Keratinocyte (primary cell): ENCODE measurements at regions not wholly inside any gene's neighbourhood (a gene's known extent, or its start where the extent isn't known, plus 50 kb on each side); places are given as distances from the start of the nearest gene placed in this dataset.
"Not testable (repeated sequence)": the region's sequence is repeated elsewhere in the genome, so short reads cannot be mapped to it uniquely, and the experiment has no call there.

Source experiments
- DNase-seq: peaks from one replicate; pipeline ENCODE4 v3.0.0-alpha.2; 2011; ENCODE audit warnings: low read depth, missing footprints, low spot score
- FAIRE-seq: peaks from 2 replicates; lab custom pipeline; 2011; peaks lifted over from hg19 to GRCh38; lab: Jason Lieb, UNC
- H2AFZ ChIP-seq: 2 replicates; pipeline ENCODE4 v1.6.0; 2012; ENCODE audit warnings: low read length, control low read depth, inconsistent platforms; ENCODE audit not compliant: control insufficient read depth
- H3K27ac ChIP-seq: 2 replicates; pipeline ENCODE4 v1.5.1; 2011; ENCODE audit warnings: low read length; ENCODE audit not compliant: control insufficient read depth, insufficient read depth
- H3K27me3 ChIP-seq: 3 replicates; pipeline ENCODE4 v1.6.0; 2011; ENCODE audit warnings: low read length; ENCODE audit not compliant: control insufficient read depth, insufficient read depth; ENCODE audit errors: extremely low read depth
- H3K36me3 ChIP-seq, 2 experiments: 2 replicates in 1 of 2; 3 replicates in 1 of 2; pipeline ENCODE4 v1.5.1; 2011; ENCODE audit warnings: low read length in 2 of 2, mild to moderate bottlenecking in 1 of 2; ENCODE audit not compliant: control insufficient read depth in 2 of 2, insufficient read depth in 2 of 2; ENCODE audit errors: extremely low read depth in 1 of 2
- H3K4me1 ChIP-seq: 3 replicates; pipeline ENCODE4 v1.5.1; 2011; ENCODE audit warnings: low read length; ENCODE audit not compliant: control insufficient read depth, insufficient read depth; ENCODE audit errors: extremely low read depth
- H3K4me2 ChIP-seq: 3 replicates; pipeline ENCODE4 v1.6.0; 2011; ENCODE audit warnings: low read depth, low read length; ENCODE audit not compliant: control insufficient read depth, insufficient read depth; ENCODE audit errors: extremely low read depth
- H3K4me3 ChIP-seq, 3 experiments: fragments of 200-600 bp in 1 of 3; sonication (generic) in 1 of 3; 2 replicates in 2 of 3; 3 replicates in 1 of 3; pipeline ENCODE4 v1.5.1; 2011 to 2016; ENCODE audit warnings: low read length in 3 of 3, mild to moderate bottlenecking in 3 of 3, control low read depth in 2 of 3, inconsistent platforms in 1 of 3, low read depth in 1 of 3, mixed read lengths in 1 of 3, mixed run types in 1 of 3, moderate library complexity in 1 of 3; ENCODE audit not compliant: control insufficient read depth in 2 of 3, insufficient read depth in 2 of 3; ENCODE audit errors: extremely low read depth in 1 of 3
- H3K79me2 ChIP-seq: 2 replicates; pipeline ENCODE4 v1.6.0; 2012; ENCODE audit warnings: low read length; ENCODE audit not compliant: control insufficient read depth, insufficient read depth
- H3K9ac ChIP-seq: 3 replicates; pipeline ENCODE4 v1.6.0; 2011; ENCODE audit warnings: low read length; ENCODE audit not compliant: control insufficient read depth, insufficient read depth; ENCODE audit errors: extremely low read depth
- H3K9me1 ChIP-seq: 3 replicates; pipeline ENCODE4 v1.6.0; 2011; ENCODE audit warnings: low read length; ENCODE audit not compliant: control insufficient read depth, insufficient read depth; ENCODE audit errors: extremely low read depth
- H3K9me3 ChIP-seq: 2 replicates; pipeline ENCODE4 v1.5.1; 2012; ENCODE audit warnings: low read depth, low read length; ENCODE audit not compliant: control insufficient read depth
- H4K20me1 ChIP-seq: 3 replicates; pipeline ENCODE4 v1.6.0; 2011; ENCODE audit warnings: low read length; ENCODE audit not compliant: control insufficient read depth, insufficient read depth; ENCODE audit errors: extremely low read depth
- CTCF ChIP-seq, 3 experiments: IDR thresholded peaks in 1 of 3; conservative IDR thresholded peaks in 1 of 3; optimal IDR thresholded peaks in 1 of 3; 2 replicates in 2 of 3; 3 replicates in 1 of 3; pipeline versions ENCODE3 to v1.5.1; 2011; ENCODE audit warnings: low read length in 3 of 3, mild to moderate bottlenecking in 3 of 3, moderate library complexity in 2 of 3, control low read depth in 1 of 3, inconsistent platforms in 1 of 3; ENCODE audit not compliant: insufficient read depth in 2 of 3; ENCODE audit errors: extremely low read depth in 1 of 3
- EZH2 ChIP-seq: IDR thresholded peaks from one replicate; pipeline ENCODE4 v1.6.1; 2012; ENCODE audit warnings: inconsistent platforms, mild to moderate bottlenecking, low read length, moderate library complexity
- dilution Hi-C: fragments of 300-500 bp; cut with MboI; formaldehyde crosslinking; loops from one replicate; pipeline ENCODE4 v1.7.0; 2020; ENCODE audit warnings: low sequenced_read_pairs; ENCODE audit not compliant: extremely low pct_ligation_motif_present

GRCh38 chr17:47064684-47065083, 85.6 kb upstream of the RPRML start:
- H3K9me3 ChIP-seq, result no peaks in the 10 kb centered on the region
- H2AFZ ChIP-seq, result no peak overlapping the region
- H3K79me2 ChIP-seq, result peaks cover 3% of the 10 kb centered on the region
- no peak for FAIRE-seq
- no peaks in the 10 kb centered on the region for H3K9me1 ChIP-seq
- peaks cover 8% of the 10 kb centered on the region for H3K4me1 ChIP-seq
- H4K20me1 ChIP-seq, result no peaks in the 10 kb centered on the region
- H3K36me3 ChIP-seq, result peaks cover 0 to 3% of the 10 kb centered on the region in 2 experiments
- H3K27ac ChIP-seq, result no peak overlapping the region
- no peak overlapping the region for H3K4me2 ChIP-seq
- TF ChIP-seq EZH2, result no peak
- H3K27me3 ChIP-seq, result no peaks in the 10 kb centered on the region
- H3K4me3 ChIP-seq, result no peak overlapping the region
- H3K9ac ChIP-seq, result no peak overlapping the region
- dilution Hi-C loops, result no loop called here
- no peak for DNase-seq

DNA sequence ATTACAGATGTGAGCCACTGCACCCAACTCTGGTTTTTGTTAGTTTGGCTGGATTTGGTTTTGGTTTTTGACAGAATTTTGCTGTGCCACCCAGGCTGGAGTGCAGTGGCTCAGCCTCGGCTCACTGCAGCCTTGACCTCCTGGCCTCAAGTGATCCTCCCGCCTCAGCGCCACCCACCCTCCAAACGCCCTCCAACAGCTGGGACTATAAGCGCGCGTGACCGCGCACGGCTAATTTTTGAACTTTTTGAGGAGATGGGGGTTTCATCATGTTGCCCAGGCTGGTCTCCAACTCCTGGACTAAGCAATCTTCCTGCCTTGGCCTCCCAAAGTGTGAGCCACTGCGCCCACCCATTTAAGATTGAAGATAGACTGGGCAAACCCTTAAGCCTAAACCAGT, 84.4 kb upstream of the RPRML start:
- H3K9ac ChIP-seq, result no peak overlapping the region

DNA sequence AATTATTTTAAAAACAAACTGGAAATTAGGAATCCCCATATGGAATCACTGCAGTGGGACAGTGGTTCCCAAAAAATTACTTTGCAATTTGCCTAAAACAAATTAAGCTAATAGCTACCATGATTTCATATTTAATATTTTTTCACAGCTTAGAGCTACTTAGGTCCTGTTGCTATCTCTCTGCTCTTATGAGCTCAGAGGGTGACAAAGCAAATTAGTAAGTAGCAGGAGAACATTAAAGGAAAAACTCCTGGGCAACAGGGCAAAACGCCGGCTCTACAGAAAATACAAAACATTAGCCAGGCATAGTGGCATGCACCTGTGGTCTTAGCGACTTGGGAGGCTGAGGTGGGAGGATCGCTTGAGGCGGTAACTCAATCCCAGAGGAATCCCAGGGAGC, 83.8 kb upstream of the RPRML start:
- H3K9ac ChIP-seq, H2AFZ ChIP-seq, H4K20me1 ChIP-seq, H3K4me3 ChIP-seq, H3K36me3 ChIP-seq, H3K4me1 ChIP-seq, FAIRE-seq, dilution Hi-C loops, H3K9me3 ChIP-seq, H3K9me1 ChIP-seq, H3K27me3 ChIP-seq, H3K79me2 ChIP-seq, DNase-seq, H3K27ac ChIP-seq, H3K4me2 ChIP-seq: not testable (repeated sequence)

More for the DNA sequence above, 84.4 kb upstream of the RPRML start:
- no peaks in the 10 kb centered on the region for H3K9me1 ChIP-seq
- no peak overlapping the region for H3K4me3 ChIP-seq
- TF ChIP-seq EZH2 (no peak), CTCF (optimal IDR thresholded peaks at IDR 0.05 in 1 of 3, IDR thresholded peaks at IDR 0.05 in 1 of 3, conservative IDR thresholded peaks at IDR 0.05 in 1 of 3; ENCODE audit: extremely low read depth in 1 of 3, insufficient read depth in 2 of 3, low read length in 3 of 3) (no peak)
- DNase-seq (no peak), FAIRE-seq (no peak)
- no peaks in the 10 kb centered on the region for H3K27me3 ChIP-seq
- no peaks in the 10 kb centered on the region for H4K20me1 ChIP-seq
- H3K79me2 ChIP-seq, result peaks cover 3% of the 10 kb centered on the region
- H3K27ac ChIP-seq, result no peak overlapping the region
- H3K9me3 ChIP-seq, result no peaks in the 10 kb centered on the region
- dilution Hi-C loops, result no loop called here
- H3K36me3 ChIP-seq, result peaks cover 0 to 3% of the 10 kb centered on the region in 2 experiments
- no peak overlapping the region for H3K4me2 ChIP-seq
- no peak overlapping the region for H2AFZ ChIP-seq
- no peaks in the 10 kb centered on the region for H3K4me1 ChIP-seq

DNA sequence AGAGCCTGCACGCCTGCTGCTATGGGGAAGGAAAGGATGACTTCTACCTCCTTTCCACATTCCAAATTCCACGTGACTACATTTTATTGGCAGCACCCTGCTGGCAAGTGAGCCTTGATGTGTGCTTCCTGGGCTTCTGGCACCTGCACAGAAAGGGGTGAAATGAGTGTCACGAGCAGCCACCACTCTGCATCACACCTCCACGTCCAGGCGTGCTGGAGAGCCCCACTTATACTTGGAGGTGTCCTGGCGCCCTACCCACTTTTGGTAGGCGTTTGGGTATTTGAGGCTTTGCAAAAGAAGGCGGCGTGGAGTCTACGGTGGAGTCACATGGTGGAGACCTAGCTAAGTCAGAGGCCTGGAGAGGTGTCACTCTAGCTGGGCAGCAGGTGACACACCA, 81.0 kb upstream of the RPRML start:
- H3K9me1 ChIP-seq, H3K9ac ChIP-seq, FAIRE-seq, dilution Hi-C loops, H3K36me3 ChIP-seq, H2AFZ ChIP-seq, H4K20me1 ChIP-seq, H3K9me3 ChIP-seq, H3K4me3 ChIP-seq, H3K4me2 ChIP-seq, H3K79me2 ChIP-seq, DNase-seq, H3K4me1 ChIP-seq, H3K27ac ChIP-seq, H3K27me3 ChIP-seq: not testable (repeated sequence)
